NOMO-1 treated with dmso at 0.1 percent for 144 hours (cell line): ENCODE measurements at regions not wholly inside any gene's neighbourhood (a gene's known extent, or its start where the extent isn't known, plus 50 kb on each side); places are given as distances from the start of the nearest gene placed in this dataset.
"Not testable (repeated sequence)": the region's sequence is repeated elsewhere in the genome, so short reads cannot be mapped to it uniquely, and the experiment has no call there.

ENCODE experiments used
- DNase-seq: peaks from one replicate; lab custom pipeline; 2025; ENCODE audit not compliant: unreplicated experiment; lab: John Stamatoyannopoulos, UW

- DNase-seq: no peak
These were observed 140.0 kb upstream of the FHL2 start for GRCh38 chr2:105538840-105539239.

GRCh38 chr2:105537920-105538319, 139.1 kb upstream of the FHL2 start:
- no peak for DNase-seq

- no peak for DNase-seq
These were observed 138.6 kb upstream of the FHL2 start for GRCh38 chr2:105537466-105537865.

GRCh38 chr2:105536175-105536574, 137.3 kb upstream of the FHL2 start:
- no peak for DNase-seq

- not testable (repeated sequence) for DNase-seq
These were observed 130.4 kb upstream of the FHL2 start for GRCh38 chr2:105529258-105529657.

- no peak for DNase-seq
These were observed 127.4 kb upstream of the FHL2 start for GRCh38 chr2:105526000-105526925.

GRCh38 chr2:105525201-105525600, 126.3 kb upstream of the FHL2 start:
- no peak for DNase-seq

- DNase-seq: no peak
These were observed 123.8 kb upstream of the FHL2 start for GRCh38 chr2:105522645-105523044.

- DNase-seq: no peak
These were observed 122.8 kb upstream of the FHL2 start for GRCh38 chr2:105521616-105522015.

GRCh38 chr2:105521176-105521575, 122.3 kb upstream of the FHL2 start:
- no peak for DNase-seq

GRCh38 chr2:105519516-105519915, 120.7 kb upstream of the FHL2 start:
- DNase-seq: no peak

GRCh38 chr2:105518897-105519296, 120.0 kb upstream of the FHL2 start:
- DNase-seq: no peak

GRCh38 chr2:105517814-105518705, 119.2 kb upstream of the FHL2 start:
- no peak for DNase-seq

- DNase-seq: no peak
These were observed 116.9 kb upstream of the FHL2 start for GRCh38 chr2:105515581-105516415.

GRCh38 chr2:105514576-105514975, 115.7 kb upstream of the FHL2 start:
- DNase-seq: no peak

GRCh38 chr2:105510761-105511528, 112.1 kb upstream of the FHL2 start:
- no peak for DNase-seq

GRCh38 chr2:105509269-105510086, 110.6 kb upstream of the FHL2 start:
- no peak for DNase-seq

- not testable (repeated sequence) for DNase-seq
These were observed 108.0 kb upstream of the FHL2 start for GRCh38 chr2:105506860-105507259.

GRCh38 chr2:105504459-105504858, 105.6 kb upstream of the FHL2 start:
- no peak for DNase-seq
